NCI-H345 treated with DMSO at 0.1 percent for 48 hours (cell line): ENCODE measurements at regions not wholly inside any gene's neighbourhood (a gene's known extent, or its start where the extent isn't known, plus 50 kb on each side); places are given as distances from the start of the nearest gene placed in this dataset.

Experiments
- DNase-seq: peaks from one replicate; lab custom pipeline; 2025; ENCODE audit not compliant: unreplicated experiment; lab: John Stamatoyannopoulos, UW

DNA sequence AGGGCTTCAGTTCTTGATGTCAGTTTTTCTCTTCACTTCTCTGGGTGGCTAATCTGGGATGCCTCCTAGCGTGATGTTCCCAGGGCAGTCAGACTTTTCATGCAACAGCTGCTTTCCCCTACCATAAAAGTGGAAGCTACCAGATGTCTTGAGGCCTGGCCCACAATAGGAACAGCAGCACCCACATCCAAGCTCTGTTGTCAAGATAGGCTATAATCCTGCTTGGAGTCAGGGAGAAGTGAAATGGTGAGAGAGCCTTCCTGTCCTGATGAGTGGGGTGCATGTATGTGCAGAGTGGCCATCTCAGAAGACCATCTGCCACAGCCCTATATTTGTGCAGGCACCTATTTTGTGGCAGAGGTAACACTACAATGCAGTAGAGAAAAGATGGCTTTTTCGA is 108.0 kb downstream of the HTR5A start:
- DNase-seq: no peak

DNA sequence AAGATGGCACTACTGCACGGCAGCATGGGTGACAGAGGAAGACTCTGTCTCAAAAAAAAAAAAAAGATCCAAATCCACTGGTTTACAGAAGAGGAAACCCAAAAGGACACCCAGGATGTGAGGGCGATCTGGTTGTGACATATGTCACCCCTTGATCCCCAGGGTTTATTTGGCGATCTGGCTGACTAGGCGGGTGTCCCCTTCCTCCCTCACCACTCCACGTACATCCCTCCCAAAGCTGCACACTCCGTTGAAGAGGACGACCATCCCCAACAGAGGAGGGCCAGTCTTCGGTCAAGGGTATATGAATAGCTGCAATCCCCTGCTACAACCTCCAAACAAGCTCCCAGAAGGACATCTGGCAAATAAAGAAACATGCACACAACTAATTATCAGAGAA is 111.6 kb downstream of the HTR5A start:
- no peak for DNase-seq

DNA sequence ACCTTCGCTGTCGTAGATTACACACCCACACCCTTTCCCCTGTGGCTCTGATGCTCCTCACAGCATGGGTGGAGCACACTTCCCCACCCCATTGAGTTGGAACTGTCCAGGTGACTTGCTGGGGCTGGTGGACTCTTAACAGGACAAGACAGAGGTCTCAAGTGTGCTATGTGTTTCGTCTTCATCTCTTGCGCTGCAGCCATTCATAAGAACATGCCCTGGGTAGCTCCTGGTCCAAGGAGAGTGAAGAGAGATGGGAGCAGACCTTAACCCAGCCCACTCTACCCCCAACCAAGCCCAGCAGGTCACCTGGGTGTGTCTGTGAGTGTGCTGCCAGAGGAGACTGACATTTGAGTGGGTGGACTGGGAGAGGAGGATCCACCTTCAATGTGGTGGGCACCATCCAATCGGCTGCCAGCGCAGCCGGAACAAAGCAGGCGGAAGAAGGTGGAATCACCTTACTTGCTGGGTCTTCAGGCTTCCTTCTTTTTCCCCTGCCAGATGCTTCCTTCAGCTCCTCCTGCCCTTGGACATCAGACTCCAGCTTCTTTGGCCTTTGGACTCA is 112.4 kb downstream of the HTR5A start:
- DNase-seq: no peak

DNA sequence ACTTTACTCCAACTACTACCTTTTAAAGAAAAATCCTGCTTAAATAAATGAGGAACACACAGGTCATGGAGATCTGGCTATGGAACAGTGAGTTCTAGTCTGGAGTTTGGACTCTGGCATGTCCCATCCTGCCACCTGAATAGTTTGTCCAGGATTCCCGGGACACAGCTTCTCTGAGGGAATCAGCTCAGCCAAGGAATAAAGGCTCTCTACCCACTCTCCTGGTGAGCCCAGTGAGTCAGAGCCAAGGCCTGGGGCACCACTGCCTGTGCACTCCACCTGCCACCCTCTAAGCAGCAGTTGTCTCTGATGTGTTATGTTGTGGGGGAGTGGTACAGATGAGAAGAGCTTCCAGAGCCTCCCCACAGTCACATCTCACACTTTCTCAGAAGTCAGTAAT is 113.5 kb downstream of the HTR5A start:
- no peak for DNase-seq

DNA sequence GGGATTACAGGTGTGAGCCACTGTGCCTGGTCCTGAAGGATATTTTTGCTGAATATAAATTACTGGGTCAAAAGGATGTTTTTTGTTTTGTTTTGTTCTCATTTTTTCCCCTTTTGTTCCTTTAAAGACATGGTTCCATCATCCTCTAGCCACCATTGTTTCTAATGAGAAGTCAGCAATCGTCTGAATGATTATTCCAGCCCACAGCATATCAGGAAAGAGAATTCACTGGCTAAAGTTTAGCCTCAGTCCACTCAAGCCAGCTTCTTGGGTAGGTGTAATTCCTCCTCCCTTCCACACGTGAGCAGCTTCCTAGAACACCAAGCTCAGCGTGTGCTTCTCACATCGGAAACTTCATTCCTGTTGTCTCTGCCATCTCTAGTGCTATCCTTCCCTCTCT is 112.8 kb upstream of the INSIG1 start:
- DNase-seq: no peak

DNA sequence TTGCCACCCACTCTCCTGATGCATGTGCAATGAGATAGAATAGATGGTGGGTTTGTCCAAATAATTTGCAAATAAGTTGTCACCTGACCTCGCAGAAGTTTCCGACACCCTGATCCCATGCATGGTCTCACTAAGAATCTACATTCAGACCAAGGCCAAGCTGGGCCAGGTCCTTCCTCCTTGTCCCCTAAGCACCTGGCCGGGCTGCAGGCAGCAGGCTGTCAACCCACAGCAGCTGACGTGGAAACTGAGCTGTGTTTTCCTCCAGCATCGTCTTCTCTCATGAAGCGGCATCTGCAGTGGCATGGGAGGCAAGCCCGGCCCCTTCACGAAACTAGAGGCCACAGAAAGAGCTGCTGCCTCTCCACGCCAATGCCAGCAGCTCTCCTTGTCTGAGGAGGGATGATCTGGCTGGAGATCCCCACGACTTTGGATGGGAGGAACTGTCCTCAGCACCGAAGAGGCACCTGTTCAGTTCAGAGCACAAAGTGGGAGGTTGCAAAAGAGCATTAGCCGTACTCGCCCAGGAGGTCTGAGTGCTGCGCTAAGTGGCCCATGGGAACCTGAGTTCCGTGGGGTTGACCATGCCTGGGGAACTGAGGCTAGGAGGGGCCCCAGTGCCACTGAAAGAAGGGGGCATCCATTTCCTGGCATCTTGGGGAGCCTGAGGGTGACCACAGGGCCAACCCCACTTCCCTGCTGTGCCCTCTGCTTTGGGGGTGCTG is 110.5 kb upstream of the INSIG1 start:
- DNase-seq: no peak

DNA sequence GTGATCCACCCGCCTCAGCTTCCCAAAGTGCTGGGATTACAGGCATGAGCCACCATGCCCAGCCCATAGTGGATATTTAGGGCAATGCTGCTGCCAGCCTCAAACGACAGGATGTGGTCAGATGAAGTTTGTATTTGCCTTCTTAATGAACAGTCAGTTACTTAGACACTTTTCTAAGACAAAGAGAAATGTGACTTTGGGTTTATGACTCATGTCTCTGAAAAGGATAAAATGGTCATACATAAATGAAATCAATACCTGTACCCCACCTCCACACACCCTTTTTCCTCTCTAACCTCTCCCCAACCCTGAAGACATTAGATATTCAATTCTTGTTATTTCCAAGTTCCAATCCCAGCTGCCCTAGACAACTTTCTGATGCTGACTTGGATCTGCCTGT is 109.3 kb upstream of the INSIG1 start:
- no peak for DNase-seq

DNA sequence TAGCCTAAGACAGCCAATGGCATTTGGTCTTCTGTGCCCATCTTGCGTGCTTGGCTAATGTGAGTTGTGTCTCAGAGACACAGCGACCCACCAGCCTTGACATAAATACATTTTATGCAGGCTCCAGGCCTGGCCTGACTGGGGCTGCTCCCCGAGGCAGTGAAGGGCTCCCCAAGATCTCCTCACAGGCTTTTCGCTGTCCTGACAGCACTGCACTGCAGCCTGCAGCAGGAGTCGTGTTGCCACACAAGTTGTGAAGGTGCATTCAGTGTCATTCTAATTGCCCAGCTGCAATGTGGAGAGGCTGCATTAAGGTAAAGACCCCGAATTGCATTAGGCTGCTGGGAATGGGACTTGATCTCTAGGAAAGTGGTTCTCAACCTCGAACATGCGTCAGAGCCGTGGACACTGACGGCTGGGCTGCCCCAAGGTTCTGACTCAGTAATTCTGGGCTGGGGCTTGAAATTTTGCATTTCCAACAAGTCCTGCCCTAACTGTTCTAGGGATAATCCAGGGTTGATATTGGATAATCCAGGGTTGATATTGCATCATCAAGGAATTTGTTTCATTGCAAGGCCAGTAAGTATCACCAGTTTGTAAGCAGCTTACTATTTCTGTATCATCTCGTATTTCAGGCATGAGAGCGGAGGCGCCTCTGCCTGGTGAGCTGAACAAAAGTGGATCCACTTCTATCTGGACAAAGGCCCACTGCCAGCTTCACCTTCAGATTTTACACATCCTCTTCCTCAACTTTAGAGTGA is 108.7 kb upstream of the INSIG1 start:
- DNase-seq: no peak

DNA sequence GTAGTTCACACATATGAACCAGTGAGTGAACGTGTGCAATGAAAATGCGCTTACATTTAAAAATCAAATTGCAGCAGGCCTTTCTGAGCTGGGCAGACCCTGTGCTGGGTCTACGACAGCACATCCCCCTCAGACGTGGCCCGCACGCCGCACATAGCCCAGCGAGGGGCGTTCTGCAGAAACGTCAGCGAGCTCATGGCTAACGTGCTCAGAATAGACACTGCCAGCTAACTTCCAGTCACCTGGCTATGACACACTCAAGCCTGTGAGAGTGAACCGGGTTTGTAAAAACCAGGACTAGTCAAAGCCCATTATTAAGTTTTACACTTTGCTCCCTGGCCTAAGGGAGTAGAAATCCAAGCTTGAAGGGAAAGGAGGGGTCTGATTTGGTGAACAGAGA is 108.1 kb upstream of the INSIG1 start:
- DNase-seq: no peak

DNA sequence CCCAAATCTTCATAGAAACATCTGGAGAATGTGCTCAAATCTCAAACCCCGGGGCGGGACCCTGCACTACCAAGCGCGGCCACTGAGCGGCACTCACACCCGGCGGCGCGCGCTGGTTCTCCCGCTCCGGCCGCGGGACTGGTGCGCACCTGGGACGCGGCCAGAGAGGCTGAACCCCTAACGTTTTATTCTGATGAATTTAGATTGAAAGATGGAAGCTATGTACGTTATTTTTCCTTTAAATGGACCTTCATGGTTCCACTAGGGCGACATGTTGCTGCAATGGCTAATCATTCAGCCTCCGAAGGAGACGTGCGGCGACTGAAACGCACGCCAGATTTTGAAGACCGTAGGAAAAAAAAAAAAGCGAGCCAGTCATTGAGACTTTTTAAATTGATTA is 107.0 kb upstream of the INSIG1 start:
- DNase-seq: no peak

DNA sequence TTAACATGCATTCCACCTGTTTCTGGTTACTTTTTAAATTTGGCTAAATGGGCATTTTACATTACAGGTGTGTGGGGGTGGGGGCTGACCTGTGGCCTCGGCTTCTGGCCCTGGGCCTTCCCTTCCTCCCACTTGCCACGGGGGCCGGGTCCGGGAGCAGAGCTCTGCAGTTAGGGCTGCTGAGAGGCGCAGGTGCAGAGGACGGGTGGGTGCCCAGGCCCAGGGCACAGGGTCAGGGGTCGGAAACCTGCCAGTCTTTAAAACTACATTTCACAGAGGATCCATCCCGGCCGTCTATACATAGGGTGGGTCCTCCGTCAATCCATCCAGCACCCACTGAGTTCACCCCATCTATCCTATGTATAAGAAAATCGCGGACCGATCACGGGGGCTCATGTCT is 106.5 kb upstream of the INSIG1 start:
- no peak for DNase-seq

DNA sequence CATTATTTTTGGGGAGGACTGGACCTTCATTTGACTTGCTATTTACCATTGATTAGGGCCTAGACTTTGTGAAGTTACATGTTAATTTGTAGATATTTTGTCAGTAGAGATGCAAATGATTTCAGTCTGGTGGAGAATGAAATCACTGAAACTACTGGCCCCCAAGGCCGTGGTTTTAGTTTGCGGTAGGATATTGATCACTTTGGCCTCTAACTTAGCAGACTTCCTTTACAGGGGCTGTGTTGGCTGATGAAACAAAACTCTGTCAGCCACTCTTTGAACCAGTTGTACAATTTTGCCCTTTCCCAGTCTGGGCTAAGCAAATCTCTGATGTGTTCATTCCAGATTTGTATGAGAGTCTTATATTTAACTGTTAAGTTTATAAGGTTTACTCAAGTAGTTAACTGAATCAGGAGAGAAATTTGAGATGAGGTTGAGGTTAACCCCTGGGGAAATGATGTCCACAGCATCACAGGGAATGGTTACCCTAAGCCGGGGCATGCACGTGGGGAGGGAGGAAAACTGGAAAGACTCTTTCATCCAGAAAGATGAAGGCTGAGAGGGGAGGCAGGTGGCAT is 105.7 kb upstream of the INSIG1 start:
- no peak for DNase-seq

DNA sequence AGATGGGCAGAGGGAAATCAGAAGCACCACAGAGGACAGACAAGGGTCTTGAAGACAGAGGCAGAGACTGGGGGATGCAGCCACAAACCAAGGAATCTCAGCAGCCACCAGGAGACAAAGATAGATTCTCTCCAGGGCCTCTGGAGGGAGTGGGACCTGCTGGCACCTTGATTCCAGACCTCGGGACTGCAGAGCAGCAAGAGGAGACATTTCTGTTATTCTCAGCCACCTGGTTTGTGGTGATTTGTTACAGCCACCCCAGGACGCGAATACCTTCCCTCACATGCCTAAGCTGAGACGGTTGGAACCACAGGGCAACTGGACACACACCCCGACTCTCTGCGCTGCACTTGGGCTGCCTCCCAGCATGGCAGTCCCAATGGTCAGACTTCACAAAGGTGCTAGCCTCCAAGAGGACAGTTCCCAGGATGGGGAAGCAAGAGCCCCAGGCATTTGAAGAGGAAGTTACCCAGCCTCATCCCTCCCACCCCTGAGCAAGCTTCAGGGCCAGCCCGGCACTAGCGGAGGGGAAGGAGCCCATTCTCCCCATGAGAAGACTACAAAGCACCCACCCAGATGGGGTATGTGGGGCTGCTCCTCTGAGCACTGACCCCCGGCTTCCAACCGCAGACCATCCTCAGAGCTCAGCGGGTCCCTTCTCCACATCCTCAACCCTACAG is 104.6 kb upstream of the INSIG1 start:
- no peak for DNase-seq

DNA sequence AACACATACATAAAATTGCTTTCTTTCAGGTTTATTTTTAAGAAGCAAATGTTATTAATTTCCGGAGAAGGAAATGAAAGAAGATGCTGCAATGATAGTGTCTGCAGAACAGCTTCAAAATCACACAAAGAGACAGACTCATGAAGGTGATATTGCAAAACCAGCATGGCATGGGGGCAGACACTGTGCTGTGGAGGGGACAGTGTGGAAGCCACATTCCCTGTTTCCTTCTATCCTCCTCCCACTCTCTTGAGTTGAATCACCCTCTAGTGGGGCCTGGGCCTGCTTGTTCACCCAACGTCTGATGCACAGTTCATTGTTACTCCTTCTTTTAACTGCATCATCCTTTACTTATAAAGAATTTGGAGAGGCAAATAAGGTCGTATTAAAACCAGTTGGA is 104.0 kb upstream of the INSIG1 start:
- DNase-seq: no peak

DNA sequence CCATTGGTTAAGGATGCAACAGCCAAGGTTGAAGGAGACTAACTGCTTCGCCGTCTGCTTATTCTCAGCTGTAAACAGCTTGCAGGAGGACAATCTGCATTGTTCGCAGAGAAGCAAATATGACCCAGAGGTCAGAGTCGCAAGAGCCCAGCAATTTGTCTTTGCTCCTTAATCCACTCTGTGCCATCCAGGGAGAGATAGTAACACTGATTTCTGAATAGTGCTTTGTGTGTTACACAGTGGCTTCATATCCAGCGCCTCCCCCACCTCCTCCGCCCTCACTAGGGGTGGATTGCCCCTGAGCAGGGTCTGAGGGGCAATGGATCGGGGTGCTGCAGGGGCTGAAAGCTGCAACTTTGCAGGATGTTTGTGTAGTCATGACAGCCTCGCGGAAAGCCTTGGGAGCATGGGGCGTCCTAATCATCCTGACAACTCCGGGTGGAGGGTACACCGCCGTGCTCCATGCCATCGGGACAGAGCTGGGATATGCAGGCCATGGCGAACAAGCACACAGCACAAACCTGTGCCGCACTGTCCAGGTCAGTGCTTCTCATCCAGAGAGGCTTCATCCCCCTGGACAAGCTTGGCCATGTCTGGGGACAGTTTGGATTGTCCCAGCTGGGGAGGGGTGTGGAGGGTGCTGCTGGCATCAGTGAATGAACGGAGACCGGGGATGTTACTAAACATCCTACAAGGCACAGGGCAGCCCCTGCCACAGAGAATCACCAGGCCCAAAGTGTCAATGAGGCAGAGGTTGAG is 103.1 kb upstream of the INSIG1 start:
- no peak for DNase-seq

DNA sequence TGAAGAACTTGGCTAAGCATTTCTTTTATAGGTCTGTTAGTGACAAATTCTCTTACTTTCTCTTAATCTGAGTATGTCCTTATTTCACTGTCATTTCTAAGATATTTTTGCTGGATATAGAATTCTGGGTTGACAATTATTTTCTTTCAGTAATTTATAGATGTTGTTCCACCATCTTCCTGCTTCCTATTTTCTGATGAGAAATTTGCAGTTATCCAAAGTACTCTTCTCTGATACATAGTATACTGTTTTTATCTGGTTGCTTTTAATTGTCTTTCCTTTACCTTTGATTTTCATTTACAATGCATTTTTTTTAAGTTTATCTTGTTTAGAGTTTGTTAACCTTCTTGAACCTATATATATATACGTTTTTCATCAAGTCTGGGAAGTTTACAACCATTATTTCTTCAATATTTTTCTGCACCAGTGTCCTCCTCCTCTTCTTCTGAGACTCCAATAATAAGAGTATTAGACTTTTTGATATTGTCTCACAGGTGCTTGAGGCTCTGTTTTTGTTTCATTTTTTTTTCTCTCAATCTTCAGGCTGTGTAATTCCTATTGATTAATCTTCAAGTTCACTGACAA is 101.6 kb upstream of the INSIG1 start:
- DNase-seq: no peak

DNA sequence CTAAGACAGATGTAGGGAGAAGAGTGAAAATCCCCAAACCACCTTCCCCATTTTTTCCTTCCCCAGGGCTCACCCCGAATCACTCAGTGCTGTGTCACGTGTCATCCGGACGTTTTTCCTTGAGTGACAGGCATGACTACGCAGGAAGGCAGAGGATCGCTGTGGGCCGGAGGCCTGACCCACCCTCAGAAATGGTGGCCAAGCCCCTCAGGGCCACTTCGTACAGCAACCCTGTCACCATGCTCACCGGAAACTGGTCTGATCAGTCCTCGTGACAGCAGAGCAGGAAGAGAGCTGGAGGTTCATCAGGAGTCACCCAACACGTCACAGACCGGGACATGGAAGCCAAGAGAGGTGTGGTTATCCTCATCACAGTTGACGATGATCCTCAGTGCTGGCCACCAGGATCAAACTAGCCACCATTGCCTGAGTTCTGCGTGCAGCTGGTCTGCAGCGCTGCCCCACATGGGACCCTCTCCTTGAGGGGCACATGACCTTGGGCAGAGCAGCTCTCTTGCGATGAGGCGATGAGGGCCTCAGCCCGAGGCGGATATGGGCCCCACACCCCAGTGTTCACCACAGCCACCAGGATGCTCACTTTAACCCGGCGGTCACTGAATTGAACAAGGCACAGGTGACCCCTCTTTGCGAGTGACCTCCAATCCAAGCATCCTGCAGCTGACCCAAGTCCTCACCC is 99.3 kb upstream of the INSIG1 start:
- DNase-seq: no peak

DNA sequence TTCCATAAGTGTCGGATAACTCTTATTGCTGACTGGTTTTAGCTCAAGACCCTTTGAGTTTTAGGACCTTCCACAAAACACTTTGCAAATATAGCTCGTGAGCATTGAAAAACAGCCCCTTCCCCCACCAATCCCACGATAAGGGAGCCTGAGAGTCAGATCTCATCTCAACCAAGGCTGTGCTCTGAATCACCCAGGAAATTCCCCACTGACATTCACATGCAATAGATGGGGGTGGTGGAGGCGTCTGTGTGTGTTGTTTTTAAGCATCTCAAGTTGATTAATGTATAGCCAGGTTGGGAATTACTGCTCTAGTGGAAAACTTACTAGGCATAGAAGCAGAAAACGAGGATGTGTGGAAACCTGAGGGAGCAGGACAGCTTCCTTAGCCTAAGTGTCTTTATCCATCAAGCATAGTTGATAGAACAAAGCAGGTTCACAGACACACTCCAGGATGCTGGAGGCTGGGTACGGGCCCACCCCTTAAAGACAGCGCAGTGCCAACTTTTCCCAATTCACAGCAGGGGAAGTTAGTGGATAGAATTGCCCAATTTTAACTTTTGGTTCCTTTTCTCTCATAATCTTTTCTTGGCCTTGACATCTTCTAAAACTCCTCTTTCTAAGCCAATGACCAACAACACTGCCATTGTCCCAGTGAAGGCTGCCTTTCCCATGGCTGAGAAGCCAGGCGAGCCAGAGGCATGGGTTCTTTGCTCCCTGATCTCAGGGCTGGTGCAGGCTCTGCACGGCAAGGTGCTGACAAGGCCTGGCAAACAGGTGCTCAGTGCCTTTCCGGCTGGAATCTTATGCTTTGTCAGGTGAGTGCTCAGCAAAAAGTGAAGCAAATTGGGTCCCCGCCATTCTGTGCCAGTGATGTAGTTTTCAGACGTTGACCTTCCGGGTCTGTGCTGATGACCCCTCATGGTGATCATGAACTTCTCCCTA is 98.5 kb upstream of the INSIG1 start:
- no peak for DNase-seq
